Uterus (tissue), 2 donors: ENCODE measurements at regions not wholly inside any gene's neighbourhood (a gene's known extent, or its start where the extent isn't known, plus 50 kb on each side); places are given as distances from the start of the nearest gene placed in this dataset.

Source experiments
- POLR2A ChIP-seq, 2 donors: fragments of 450-650 bp; IDR thresholded peaks; one replicate each; pipeline ENCODE4 v1.6.1; 2016; ENCODE audit warnings: antibody characterized with exemption in 2 of 2, mild to moderate bottlenecking in 1 of 2, moderate library complexity in 1 of 2
- TF ChIP-seq, protein P1 (sequence below), 4 experiments: fragments of 200-600 bp in 2 of 4; fragments of 450-650 bp in 2 of 4; sonication (generic) in 2 of 4; IDR thresholded peaks; one replicate each; pipeline ENCODE4 v1.5.1; 2016 to 2019; ENCODE audit warnings: antibody characterized with exemption in 4 of 4, mild to moderate bottlenecking in 2 of 4, moderate library complexity in 1 of 4

DNA sequence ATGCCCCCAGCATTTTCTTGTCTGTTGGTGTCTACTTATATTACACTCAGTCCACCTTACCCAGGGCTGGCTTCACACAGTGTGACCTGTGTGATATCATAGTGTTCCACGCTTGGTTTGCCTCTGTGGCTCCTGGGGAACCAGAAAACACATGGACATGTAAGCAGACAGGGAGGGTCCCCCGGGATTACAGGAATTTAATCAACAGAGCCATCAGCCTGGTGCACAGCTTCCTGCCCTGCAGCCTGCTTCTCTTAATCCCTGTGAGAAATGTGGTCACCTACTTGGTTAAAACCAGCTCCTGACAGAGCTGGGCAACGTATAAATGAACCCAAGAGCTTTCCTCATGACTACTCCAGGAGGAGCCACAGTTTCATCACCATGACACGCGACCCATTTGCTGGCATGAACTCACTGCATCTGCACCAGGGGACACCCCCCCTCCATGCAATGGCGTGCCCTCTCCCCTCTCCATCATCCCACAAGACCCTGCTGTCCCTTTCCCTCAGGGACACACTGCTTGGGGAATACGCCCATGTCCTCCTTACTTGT lies 152.1 kb downstream of the UQCRFS1 start:
- TF ChIP-seq, protein P1, sequence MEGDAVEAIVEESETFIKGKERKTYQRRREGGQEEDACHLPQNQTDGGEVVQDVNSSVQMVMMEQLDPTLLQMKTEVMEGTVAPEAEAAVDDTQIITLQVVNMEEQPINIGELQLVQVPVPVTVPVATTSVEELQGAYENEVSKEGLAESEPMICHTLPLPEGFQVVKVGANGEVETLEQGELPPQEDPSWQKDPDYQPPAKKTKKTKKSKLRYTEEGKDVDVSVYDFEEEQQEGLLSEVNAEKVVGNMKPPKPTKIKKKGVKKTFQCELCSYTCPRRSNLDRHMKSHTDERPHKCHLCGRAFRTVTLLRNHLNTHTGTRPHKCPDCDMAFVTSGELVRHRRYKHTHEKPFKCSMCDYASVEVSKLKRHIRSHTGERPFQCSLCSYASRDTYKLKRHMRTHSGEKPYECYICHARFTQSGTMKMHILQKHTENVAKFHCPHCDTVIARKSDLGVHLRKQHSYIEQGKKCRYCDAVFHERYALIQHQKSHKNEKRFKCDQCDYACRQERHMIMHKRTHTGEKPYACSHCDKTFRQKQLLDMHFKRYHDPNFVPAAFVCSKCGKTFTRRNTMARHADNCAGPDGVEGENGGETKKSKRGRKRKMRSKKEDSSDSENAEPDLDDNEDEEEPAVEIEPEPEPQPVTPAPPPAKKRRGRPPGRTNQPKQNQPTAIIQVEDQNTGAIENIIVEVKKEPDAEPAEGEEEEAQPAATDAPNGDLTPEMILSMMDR (IDR thresholded peaks at IDR 0.05) = no peak
- no peak for TF ChIP-seq POLR2A (IDR thresholded peaks at IDR 0.05)
